Chondrocyte (in vitro differentiated cells): ENCODE measurements at regions not wholly inside any gene's neighbourhood (a gene's known extent, or its start where the extent isn't known, plus 50 kb on each side); places are given as distances from the start of the nearest gene placed in this dataset.

Experiments used
- DNase-seq: peaks from one replicate; pipeline ENCODE4 v3.0.0; 2021; ENCODE audit warnings: mixed read lengths, low spot score
- H3K27ac Mint-ChIP-seq: one replicate; pipeline ENCODE4 v1.8.0; 2021; ENCODE audit warnings: mild to moderate bottlenecking, moderate library complexity, mixed read lengths; ENCODE audit not compliant: unreplicated experiment
- H3K27me3 Mint-ChIP-seq: 2 replicates; pipeline ENCODE4 v1.8.0; 2021; ENCODE audit warnings: low read depth, mixed read lengths
- H3K36me3 Mint-ChIP-seq: 2 replicates; pipeline ENCODE4 v1.8.0; 2021; ENCODE audit warnings: low read depth, mixed read lengths
- H3K4me1 Mint-ChIP-seq: 2 replicates; pipeline ENCODE4 v1.8.0; 2021; ENCODE audit warnings: low read depth, mild to moderate bottlenecking, mixed read lengths
- H3K4me3 Mint-ChIP-seq: one replicate; pipeline ENCODE4 v1.8.0; 2021; ENCODE audit warnings: mild to moderate bottlenecking, moderate library complexity, mixed read lengths; ENCODE audit not compliant: unreplicated experiment
- H3K9me3 Mint-ChIP-seq: 2 replicates; pipeline ENCODE4 v1.8.0; 2021; ENCODE audit warnings: low read depth, mixed read lengths
- CTCF ChIP-seq: fragments of 200-600 bp; sonication (generic); IDR thresholded peaks from 2 replicates; pipeline ENCODE4 v1.5.0; 2021; ENCODE audit warnings: antibody characterized with exemption, mild to moderate bottlenecking, moderate library complexity

DNA sequence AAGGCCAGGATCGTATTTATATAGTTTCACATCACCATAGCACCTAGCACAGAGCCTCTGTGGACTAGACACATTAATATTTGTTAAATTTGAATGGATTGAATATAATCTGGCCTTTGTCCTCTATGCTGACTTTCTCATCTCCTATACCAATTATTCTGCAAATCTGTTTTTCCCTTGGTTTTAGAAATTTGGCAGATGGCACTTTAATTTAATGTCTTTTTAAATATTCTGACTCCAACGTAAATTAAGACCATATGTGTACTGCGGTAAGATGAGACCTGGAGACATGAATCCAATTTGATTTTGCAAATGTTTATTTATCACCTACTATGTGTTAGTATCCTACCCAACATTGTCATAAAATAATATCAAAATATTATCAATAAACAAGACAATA lies 1281.9 kb upstream of the PIK3C3 start:
- Mint-ChIP-seq H3K4me3 (no peak overlapping the region), H3K9me3 (peaks cover 2% of the 10 kb centered on the region), H3K36me3 (no peaks in the 10 kb centered on the region), H3K27me3 (peaks cover 7% of the 10 kb centered on the region), H3K4me1 (no peaks in the 10 kb centered on the region), H3K27ac (no peak overlapping the region)
- no peak for DNase-seq
- no peak for TF ChIP-seq CTCF

GRCh38 chr18:40672590-40672989 lies 1282.4 kb upstream of the PIK3C3 start:
- Mint-ChIP-seq H3K36me3 (no peaks in the 10 kb centered on the region), H3K4me3 (no peak overlapping the region), H3K9me3 (peaks cover 2% of the 10 kb centered on the region), H3K27ac (no peak overlapping the region), H3K4me1 (peaks cover 4% of the 10 kb centered on the region), H3K27me3 (peaks cover 7% of the 10 kb centered on the region)
- TF ChIP-seq CTCF = no peak
- DNase-seq = no peak

DNA sequence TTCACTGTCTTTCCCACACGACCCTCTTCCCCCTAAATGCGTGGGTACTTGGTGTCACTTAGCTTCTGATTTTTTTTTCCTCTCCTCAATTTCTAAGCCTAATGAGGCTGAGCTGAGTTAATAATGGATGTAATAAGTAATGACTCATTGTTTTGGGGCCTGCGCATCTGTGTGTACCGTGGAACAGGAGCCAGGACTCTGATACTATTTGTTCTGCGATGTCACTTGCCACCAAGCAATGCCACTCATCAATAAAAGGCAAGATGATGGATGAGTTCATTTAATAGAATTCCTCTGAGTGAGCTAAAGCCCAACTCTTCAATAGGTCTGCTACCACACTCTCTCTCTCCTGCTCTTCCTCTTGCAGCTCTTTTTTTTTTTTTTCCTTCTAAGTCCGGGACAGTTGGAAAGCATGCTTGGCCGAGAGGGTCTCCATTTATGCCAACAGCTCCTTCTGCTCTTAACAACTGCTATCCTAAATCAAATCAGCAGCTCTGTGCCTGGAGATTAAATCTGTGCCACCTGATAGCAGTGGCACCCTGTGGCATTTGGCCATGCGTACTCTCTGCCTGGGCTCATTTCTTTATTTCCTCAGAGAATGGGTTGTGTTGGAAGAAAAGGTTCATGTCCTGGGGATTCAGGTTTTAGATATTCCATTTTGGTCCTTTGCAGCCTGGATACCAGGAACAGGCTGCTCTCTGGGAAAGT lies 1284.2 kb upstream of the PIK3C3 start:
- no peak for DNase-seq
- no peak for TF ChIP-seq CTCF
- Mint-ChIP-seq H3K27ac (no peak overlapping the region), H3K4me1 (peaks cover 5% of the 10 kb centered on the region), H3K4me3 (no peak overlapping the region), H3K27me3 (peaks cover 9% of the 10 kb centered on the region), H3K9me3 (peaks cover 2% of the 10 kb centered on the region), H3K36me3 (no peaks in the 10 kb centered on the region)

GRCh38 chr18:40662898-40663437 lies 1292.1 kb upstream of the PIK3C3 start:
- Mint-ChIP-seq H3K4me1 (peaks cover 5% of the 10 kb centered on the region), H3K27me3 (peaks cover 5% of the 10 kb centered on the region), H3K9me3 (peaks cover 12% of the 10 kb centered on the region), H3K27ac (no peak overlapping the region), H3K4me3 (no peak overlapping the region), H3K36me3 (peaks cover 1% of the 10 kb centered on the region)
- DNase-seq = peak; percentile 49
- TF ChIP-seq CTCF = no peak

DNA sequence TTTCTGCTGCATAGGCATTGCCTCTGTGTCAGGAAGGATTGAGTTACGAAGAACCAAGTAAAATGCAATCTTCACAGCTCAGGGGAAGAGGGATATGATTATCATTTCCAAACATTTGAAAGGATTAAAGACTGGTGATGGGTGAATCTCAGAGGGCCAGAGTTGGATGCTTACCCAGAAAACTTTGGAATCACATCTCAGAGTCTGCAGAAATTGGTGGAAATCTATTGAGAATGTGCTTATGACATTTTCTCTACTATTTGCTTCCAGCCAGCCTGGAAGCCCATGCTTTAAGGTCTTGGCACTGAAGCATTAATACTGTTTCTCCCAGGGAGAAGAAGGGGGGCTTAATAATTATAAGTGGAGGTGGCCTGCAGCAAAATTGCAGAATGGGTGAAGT lies 1301.4 kb upstream of the PIK3C3 start:
- H3K27ac Mint-ChIP-seq = no peak overlapping the region
- no peak overlapping the region for H3K4me3 Mint-ChIP-seq
- no peaks in the 10 kb centered on the region for H3K4me1 Mint-ChIP-seq
- TF ChIP-seq CTCF = no peak
- H3K36me3 Mint-ChIP-seq = no peaks in the 10 kb centered on the region
- peaks cover 14% of the 10 kb centered on the region for H3K9me3 Mint-ChIP-seq
- no peak for DNase-seq
- no peaks in the 10 kb centered on the region for H3K27me3 Mint-ChIP-seq
